GM18505 (cell line): ENCODE measurements at regions not wholly inside any gene's neighbourhood (a gene's known extent, or its start where the extent isn't known, plus 50 kb on each side); places are given as distances from the start of the nearest gene placed in this dataset.
A peak's percentile ranks its signal among the peaks of the same experiment; 100 is the strongest.

Experiments used
- ATAC-seq: cut with Tn5 transposase; IDR thresholded peaks from one replicate; pipeline ENCODE4 v1.9.1; 2021; ENCODE audit not compliant: unreplicated experiment
- POLR2A ChIP-seq: IDR thresholded peaks from 4 replicates; pipeline ENCODE4 v1.6.1; 2011; ENCODE audit warnings: borderline replicate concordance; ENCODE audit not compliant: insufficient read depth, insufficient read length; ENCODE audit errors: extremely low read depth

DNA sequence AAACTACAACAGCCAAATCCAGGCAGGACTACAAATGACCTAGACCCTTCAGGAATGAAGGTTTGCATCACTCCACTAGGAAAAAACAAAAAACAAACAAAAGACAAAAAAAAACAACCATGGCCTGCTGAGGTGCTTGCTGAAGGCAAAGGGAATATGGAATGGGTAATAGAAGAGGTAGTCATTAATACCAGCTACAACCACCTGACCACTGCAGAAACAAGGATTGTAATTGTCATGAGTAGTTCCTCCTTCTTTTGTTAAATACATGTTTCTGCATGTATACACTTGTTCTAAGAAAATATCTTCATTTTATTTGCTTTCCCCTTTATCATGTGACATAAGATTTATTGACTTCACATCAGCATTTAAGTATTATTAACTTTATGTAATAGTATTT is 409.8 kb upstream of the GRID2 start:
- ATAC-seq: no peak
- no peak for TF ChIP-seq POLR2A

DNA sequence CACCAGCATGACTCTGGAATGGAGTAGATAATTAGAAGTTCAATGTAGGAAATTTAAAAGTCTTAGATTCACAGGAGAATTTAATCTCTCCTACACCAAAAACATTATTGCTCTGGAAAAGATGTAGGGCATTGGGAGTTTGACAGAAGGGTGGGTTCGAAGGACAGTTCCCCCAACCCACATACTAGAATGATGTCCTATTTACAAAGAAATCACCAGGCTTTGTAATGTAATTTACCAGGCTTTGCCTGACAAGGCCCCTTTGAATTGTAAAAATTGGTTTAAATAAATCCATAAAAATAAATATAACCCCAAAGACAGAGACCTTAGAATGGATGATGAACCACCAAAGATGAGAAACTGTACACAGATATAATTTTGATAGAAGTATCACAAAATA is 399.2 kb upstream of the GRID2 start:
- no peak for ATAC-seq
- no peak for TF ChIP-seq POLR2A

DNA sequence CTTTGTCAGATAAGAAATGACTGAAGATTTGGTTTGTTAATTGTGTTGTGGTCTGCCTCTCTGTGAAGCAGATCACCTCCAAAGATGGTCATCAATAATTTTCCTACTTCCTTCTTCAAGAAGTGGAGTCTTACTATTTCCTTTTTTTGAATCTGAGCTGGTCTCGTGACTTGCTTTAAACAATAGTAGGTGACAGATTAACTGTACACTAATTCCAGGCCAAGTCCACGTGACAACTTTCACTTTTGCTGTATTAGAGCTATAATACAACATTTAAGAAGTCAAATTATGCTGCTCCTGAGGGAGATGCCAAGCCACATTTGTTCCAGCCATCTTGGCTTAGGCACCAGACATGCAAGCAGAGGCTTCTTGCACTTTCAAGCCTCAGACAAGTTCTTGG is 393.8 kb upstream of the GRID2 start:
- TF ChIP-seq POLR2A: no peak
- no peak for ATAC-seq

DNA sequence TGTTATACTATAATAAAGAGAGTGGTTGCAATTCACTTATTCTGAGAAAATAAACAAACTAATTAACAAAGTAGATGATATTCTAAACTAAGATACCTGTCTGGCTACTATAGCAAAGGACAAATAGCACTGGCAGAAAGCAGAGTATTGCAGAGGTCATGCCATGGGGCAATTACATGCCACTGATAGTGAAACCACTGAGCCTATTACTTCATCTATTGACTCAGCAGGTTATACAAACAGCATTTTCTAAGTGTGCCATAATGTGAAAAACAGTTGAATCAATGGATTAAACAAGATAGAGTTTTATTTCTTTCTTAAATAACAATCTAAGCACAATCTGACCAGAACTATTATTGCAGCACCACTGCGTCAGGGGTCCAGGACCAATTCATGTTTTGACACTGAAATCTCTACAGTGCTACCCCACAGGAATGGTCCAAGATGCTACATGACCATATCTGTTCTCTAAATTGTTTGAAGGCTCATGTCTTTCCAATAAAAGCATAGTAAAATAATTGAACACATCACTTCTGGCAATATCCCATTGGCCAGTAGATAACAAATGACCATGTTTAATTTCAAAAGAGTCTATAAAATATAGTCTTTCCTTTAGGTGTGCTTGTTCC is 389.5 kb upstream of the GRID2 start:
- no peak for ATAC-seq
- TF ChIP-seq POLR2A: no peak

DNA sequence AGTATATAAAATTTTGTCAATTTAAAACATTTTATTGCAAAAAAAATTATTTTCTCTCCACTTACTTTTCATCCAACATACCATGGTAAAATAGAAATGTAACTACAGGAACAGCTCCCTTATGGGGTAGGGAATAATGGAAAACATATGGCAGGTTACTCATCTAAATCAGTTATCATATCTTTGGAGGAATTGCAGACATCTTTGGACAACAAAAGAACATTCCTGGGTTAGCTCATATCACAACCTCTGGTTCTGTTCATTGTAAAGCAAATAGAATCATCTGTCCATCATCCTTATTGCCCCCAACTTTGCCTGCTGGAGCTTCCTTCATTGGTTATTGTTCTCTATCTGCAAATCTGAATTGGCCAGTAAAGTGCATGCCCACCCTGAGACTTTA is 387.5 kb upstream of the GRID2 start:
- no peak for TF ChIP-seq POLR2A
- ATAC-seq: no peak

DNA sequence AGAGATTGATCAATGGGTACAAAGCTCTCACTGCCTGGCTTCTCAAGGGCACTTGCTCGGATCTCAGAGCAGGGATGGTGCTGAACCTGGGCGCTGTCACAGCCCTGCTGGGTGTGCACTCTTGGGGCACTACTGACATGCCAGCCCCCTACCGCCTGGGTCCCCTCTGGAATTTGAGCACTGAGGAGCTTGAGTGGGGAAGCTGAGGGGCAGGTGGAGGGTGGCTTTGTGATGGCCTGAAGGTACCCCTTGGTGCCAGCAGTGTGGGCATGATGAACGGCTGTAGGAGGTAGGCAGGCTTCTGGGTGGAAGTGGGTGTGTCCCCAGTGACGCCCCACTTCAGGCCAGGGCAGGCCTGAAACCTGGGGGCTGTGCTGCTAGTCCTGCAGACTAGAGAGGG is 379.1 kb upstream of the GRID2 start:
- no peak for TF ChIP-seq POLR2A
- ATAC-seq: no peak

DNA sequence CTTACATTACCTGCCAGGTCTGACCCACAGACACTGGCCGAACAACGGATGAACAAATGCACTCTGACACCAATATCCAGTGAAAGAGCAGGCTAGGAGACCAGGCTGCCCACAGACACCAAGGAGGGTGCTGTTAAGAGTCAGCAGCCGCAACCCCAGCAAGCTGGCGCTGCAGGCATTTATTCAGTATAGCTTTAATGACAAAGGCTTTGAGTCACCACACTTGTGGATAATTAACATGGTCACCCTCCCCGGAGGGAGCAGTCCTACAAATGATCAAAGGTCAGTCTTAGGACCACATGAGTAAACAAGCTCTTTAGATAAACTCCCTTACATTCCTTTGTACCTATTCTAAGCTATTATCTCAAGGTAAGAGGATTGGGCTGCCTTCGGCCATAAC is 368.5 kb upstream of the GRID2 start:
- no peak for TF ChIP-seq POLR2A

DNA sequence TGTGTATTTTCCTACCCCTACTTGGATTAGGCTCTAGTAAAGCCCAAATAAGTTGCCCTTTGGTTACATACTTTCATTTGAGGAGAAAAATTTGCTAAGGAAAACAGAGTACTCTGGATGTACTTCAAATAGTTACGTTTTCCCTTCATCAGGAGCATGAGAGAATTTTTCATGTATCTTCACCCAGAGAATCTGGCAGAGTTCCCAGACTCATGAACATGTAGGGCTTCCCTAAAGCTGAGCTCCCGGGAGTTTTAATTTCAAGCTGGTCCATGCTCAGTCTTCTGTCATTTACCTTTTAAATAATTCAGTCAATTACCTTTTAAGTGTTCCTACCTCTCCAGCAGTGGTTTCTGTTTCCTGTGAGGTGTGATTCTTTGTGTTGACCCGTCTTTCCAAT is 367.5 kb upstream of the GRID2 start:
- ATAC-seq: no peak
- TF ChIP-seq POLR2A: no peak

More for the DNA sequence above, 368.5 kb upstream of the GRID2 start:
- no peak for ATAC-seq

DNA sequence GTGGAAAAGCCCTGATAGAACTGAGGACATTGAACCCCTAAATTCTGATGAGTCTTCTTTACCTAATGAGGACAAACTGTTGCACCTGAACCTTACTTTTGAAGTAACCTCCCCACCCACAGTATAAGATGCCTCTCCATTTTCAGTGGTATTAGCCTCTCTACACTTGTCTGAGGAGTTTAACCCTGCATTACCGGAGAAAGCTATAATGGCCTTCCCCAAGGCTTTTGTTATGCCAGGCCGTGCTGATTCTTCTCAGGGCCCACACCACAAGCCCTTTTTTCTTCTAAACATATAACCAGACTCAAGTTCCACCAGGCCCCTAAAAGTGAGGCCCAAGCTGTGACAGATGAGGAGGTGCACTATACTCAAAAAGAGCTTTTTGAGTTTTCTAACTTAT is 345.8 kb upstream of the GRID2 start:
- no peak for ATAC-seq
- TF ChIP-seq POLR2A: no peak

DNA sequence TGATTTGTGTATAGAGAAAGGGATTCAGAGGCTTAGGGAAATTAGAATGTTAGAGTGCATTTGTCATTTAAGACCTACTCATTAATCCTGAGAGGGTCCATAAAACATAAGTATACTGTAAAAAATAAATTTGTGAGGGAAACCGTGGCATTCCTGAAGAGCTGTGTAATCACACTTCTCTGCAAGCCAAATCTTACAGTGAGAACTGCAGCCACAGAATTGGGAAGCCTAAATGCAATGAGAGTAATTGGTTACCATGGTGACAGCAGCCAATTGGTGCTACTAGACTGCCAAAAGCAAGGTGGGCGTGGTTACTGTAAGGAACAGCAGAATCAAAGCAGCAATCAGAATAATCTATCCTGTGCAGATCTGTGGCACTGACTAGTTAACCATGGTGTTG is 345.2 kb upstream of the GRID2 start:
- no peak for ATAC-seq
- TF ChIP-seq POLR2A: no peak

DNA sequence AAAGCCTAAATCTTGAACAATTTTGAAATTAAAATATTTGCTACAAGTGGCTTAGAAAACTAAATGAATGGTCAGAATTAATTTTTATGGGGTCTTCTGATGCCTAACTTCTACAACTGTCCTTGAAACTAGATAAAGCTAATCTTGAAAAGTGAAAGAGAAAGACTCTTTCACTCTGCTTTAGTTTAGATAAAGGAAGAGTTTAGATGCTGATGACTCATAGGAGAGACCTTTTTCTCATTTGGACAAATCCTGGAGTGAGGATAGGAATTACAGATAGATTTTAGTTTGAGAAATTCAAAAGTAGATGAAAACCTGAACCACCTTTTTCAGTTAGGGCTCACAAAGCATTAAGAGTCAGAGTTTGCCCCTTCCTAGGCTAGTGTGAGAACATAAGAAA is 342.3 kb upstream of the GRID2 start:
- no peak for ATAC-seq
- TF ChIP-seq POLR2A: no peak

DNA sequence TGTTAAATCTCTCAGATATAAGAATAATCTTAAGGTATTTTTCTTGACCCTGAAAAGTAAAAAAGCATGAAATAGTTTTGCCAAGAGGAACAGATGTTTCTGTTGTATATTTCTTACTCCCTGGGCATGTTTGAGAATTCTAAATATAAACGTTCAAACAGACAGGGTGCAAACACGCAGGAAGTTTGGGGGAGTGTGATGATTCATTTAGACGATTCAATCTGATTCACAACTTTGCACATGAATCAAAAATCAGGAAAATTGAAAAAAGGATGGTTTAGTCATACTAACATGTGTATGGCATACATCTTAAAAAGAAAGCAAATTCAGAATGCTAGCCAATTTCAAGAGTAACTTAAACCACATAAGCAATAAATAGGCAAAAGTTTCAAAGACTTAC is 340.3 kb upstream of the GRID2 start:
- TF ChIP-seq POLR2A: no peak
- no peak for ATAC-seq

DNA sequence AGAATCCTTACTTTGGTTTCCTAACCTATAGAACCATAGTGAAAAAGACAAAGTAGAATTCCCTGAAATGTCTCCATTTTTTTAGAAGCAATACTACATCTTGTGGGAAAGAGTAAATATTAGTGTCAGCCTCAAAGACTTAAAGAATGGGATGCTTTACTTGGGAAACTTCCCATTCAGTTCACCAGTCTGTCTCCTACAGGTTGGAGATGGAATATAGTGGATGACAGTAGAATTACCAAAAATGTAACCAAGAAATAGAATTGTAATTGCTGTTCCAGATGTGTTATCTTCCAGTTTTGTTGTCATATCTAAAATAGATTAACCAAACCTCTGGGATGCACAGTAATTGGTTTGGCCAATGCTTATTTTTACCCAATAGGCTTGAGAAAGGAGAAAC is 338.6 kb upstream of the GRID2 start:
- ATAC-seq: no peak
- TF ChIP-seq POLR2A: no peak

DNA sequence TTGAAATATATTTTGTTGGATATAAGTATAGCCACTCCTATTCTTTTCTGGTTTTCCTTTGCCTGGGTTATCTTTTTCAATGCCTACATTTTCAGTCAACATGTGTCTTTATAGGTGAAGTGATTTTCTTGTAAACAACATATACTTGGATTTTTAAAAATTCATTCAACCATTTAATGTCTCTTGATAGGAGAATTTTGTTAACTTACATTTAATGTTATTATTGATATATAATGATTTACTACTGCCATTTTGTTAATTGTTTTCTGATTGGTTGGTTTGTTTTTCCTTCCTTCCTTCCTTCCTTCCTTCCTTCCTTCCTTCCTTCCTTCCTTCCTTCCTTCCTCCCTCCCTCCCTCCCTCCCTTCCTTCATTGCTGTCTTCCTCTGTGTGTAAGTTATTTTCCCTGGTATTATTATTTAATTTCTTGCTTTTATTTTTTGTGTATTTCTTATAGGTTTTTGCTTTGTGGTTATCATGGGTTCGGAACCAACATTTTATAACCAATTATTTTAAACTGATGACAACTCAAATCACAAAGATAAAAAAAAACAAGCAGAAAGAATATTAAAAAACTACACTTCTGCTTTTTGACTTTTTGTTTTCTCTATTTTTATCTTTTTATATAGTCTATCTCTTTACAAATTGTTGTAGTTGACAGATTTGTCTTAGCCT is 330.1 kb upstream of the GRID2 start:
- no peak for TF ChIP-seq POLR2A
- no peak for ATAC-seq

DNA sequence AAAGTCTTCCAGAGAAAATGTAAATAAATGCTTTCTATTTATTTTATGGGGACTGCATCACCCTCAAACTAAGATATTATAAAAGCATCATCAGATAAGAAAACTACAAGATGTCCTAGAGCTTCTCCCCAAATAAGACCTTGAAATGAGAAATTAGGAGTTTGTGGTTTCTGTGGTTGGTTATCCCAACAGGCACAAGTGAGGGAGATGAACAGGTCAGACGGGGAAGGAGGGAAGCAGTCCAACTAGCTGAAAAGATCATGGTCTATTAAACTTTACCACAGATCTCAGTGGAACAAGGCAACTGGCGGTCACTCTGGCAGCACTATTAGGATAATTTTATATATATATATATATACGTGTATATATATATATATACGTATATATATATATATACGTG is 319.3 kb upstream of the GRID2 start:
- ATAC-seq: no peak
- TF ChIP-seq POLR2A: no peak

DNA sequence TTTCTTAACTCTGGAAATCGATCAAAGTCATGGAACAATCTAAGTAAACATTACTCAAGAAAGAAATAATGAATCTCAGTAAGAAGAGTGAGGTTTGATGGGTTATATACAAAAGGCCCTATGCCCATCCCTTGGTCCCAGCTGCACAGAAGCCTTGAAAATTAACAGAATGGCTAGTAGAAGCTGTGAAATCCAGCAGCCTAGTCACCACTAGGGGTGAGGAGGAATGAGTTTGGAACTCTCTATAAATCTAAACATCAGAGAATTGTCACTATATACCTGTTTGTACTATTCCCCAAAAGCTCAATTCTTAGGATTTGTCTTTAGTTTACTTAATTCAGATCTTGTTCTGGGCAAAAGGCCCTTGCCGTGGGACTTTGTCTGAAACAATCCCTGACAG is 313.9 kb upstream of the GRID2 start:
- ATAC-seq: no peak
- no peak for TF ChIP-seq POLR2A

DNA sequence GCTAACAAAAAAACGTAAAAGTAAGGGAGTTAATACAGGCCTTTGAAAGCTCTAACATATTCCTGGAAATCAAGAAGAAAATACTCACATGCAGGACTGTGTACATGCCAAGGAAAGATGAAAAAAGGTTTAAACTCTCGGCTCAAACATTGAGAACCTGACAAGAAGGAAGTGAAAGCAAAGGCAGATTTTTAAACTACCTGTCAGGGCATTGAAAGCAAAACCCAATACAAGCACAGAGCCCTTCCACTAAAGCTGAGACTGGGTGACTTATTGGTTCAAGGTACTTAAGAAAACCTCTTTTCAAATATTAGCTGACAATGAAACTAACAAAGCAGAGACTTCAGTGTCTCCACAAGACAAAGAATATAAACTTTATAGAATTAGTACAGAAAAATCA is 313.0 kb upstream of the GRID2 start:
- TF ChIP-seq POLR2A: no peak
- ATAC-seq: peak; percentile 56
